GM12891 (cell line): ENCODE measurements at regions not wholly inside any gene's neighbourhood (a gene's known extent, or its start where the extent isn't known, plus 50 kb on each side); places are given as distances from the start of the nearest gene placed in this dataset.

Experiments
- POLR2A ChIP-seq: IDR thresholded peaks from 2 replicates; pipeline ENCODE4 v1.6.1; 2011; ENCODE audit warnings: low read depth, low read length, control low read depth
- POLR2AphosphoS5 ChIP-seq: IDR thresholded peaks from 2 replicates; pipeline ENCODE4 v1.6.1; 2011; ENCODE audit warnings: low read depth, low read length, control low read depth

- no peak for TF ChIP-seq POLR2A
- no peak for TF ChIP-seq POLR2AphosphoS5
Observed at GRCh38 chr13:44784708-44785080, 204.6 kb downstream of the NUFIP1 start.
